ENCODE measurements at regions not wholly inside any gene's neighbourhood (a gene's known extent, or its start where the extent isn't known, plus 50 kb on each side); places are given as distances from the start of the nearest gene placed in this dataset.
"Not testable (repeated sequence)": the region's sequence is repeated elsewhere in the genome, so short reads cannot be mapped to it uniquely, and the experiment has no call there.

DNA sequence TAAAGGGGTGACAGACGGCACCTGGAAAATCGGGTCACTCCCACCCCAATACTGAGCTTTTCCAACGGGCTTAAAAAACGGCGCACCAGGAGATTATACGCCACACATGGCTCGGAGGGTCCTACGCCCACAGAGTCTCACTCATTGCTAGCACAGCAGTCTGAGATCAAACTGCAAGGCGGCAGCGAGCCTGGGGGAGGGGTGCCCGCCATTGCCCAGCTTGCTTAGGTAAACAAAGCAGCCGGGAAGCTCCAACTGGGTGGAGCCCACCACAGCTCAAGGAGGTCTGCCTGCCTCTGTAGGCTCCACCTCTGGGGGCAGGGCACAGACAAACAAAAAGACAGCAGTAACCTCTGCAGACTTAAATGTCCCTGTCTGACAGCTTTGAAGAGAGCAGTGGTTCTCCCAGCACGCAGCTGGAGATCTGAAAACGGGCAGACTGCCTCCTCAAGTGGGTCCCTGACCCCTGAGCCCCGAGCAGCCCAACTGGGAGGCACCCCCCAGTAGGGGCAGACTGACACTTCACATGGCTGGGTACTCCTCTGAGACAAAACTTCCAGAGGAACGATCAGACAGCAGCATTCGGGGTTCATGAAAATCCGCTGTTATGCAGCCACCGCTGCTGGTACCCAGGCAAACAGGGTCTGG, 162.8 kb upstream of the GJE1 start:
- not testable (repeated sequence) for DNase-seq (ENCODE audit: low spot score)

DNA sequence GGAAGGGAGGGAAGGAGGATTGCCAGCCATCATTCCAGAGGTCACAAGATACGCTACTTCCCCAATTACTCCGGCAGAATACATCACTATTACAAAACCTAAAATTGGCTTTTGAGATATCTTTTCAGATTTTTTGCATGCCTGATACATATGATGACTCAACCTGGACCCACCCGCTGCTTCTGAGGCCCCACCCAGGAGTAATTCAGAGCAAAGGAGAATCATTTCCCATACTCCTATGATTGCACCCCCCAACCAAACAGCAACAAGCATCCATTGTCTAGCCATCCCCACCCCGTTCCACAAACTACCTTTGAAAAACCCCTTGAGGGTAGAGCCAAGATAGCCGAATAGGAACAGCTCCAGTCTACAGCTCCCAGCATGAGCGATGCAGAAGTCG, 163.5 kb upstream of the GJE1 start:
- no peak for DNase-seq (ENCODE audit: low spot score)

DNA sequence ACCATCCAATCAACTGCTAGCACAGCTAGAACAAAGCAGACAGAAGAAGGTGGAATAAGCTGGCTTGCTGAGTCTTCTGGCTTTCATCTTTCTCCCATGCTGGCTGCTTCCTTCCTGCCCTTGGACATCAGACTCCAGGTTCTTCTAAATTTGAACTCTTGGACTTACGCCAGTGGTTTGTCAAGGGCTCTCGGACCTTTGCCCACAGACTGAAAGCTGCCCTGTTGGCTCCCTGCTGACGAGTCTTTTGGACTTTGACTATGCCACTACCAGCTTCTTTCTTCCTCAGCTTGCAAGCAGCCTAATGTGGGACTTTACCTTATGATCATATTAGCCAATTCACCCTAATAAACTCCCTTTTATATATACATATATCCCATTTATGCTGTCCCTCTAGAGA, 164.1 kb upstream of the GJE1 start:
- no peak for DNase-seq (ENCODE audit: low spot score)

DNA sequence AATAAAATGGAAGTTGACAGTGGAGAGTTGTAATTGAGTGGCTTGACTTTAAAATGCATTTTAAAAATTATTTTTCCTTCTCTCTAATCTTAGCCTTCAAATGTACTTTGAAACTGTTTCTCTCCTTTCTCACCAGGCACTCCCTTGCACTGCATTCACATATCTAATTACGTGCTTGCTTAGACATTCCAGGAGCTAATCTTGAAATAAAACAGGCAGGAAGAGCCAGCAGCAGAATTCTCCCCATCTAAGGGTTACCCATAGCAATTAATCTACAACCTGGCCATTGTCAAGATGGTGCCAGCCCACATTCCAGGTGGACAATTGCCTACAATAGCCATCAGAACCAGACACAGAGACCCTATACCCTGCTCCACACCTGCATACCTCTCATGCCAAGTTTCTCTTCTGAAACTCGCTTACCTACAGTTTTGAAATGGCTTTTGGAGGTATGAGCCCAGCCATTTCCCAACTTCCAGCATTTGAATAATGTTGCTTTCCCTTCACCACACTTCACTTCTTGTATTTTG, 167.6 kb upstream of the GJE1 start:
- DNase-seq (ENCODE audit: low spot score) = no peak

DNA sequence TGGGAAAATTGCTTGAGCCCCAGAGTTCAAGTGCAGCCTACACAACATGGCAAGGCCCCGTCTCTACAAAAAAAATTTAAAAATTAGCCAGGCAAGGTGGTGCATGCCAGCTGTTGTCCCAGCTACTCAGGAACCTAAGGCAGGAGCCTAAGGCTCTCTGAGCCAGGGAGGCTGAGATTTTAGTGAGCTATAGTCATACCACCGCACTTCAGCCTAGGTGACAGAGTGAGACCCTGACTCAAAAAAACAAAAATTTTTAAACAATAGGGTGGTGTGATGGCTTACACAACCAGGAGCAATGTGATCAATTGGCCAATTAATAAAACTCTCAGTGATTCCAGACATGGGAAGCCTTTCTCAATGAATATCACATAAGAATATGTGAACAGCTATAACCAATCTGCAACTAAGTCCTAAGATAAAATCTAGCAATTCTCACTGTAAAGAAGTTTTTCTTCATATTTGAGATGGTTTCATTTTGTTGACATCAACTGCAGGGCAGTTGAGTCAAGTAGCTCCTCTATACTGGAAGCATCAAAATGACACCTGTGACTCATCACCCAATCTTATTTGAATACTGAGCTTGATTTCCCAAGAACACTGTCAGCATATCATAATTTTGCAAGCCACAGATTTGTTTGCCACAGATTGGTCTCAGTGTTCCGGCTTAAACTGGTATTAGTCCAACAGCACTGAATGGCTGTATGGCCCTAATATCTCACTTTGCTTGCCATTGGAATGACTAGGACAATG, 169.0 kb upstream of the GJE1 start:
- DNase-seq (ENCODE audit: low spot score) = peak; percentile 30

DNA sequence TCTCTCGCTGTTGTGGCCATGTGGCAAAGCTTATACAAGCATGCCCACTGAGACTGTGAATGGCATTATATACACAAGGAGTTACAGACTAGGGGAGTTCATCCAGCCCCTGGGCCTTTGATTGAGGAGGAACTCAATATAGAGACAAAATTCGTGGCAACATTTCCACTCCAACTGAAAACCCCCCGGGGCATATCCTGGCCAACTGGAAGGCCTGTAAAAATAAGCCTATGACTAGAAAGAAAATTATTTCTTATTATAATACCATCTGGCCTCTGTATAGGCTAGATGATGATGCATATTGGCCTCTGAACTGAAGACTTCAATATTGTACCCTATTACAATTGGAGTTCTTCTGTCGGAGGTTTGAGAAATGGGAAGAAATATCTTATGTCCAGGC, 175.5 kb upstream of the GJE1 start:
- no peak for DNase-seq (ENCODE audit: low spot score)

DNA sequence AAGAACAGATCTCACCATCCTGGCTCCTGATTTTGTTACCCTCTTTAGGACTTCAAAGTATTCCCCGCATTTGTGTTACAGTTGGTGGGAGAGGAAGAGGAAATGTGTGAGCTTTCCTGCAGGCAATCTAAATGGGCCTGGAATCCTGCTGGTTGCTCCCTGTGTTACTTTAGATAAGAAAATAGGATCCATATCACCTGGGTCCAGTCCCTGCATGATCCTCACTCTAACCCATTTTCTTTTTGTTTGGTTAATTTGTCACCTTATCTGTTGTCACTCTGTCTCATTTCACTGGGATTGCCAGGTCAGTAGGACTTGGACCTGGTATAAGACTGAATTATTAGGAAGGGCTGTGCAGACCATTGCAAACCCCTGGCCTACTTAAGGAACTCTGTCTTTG, 175.9 kb upstream of the GJE1 start:
- no peak for DNase-seq (ENCODE audit: low spot score)

DNA sequence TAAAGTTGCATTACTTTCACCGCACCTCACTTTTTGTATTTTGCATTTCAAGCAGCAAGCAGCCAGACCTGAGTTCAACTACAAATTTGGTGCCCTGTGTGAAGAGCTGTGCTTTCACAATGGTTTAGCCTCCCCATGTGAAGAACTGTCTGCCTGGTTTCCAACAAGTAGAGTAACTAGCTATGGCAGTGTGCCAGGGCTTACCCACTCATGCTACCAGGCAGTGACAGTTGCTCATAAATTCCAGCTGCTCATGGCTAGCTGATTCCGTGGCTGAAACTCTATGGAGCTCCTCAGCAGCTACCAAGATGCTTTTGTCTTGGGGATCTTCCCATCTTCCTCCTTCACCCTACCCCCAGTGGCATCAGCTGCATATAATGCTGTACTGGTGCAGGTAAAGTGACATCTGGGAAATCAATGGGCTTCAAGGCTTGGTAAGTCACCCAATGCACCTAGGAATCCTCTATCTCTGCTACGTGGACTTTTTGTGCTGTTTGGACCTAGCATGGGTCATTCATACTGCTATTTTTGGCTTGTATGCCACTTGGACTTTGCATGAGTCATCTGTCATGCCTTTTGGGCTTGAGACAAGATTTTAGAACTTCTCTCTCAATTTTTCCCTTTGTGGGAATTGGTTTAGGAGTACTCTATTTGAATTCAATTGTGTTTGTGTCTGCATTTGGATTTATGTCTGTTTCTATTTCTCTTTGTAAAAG, 176.5 kb upstream of the GJE1 start:
- DNase-seq (ENCODE audit: low spot score) = no peak

DNA sequence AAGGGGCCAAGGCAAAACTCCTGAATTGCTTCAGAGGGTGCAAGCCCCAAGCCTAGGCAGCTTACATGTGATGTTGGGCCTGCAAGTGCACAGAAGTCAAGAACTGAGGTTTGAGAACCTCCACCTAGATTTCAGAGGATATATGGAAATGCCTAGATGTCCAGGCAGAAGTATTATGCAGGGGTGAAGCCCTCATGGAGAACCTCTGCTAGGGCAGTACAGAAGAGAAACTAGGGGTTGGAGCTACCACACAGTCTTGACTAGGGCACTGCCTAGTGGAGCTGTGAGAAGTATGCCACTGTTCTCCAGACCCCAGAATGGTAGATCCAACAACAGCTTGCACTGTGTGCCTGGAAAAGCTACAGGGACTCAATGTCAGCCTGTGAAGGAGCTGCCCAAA, 179.7 kb upstream of the GJE1 start:
- DNase-seq (ENCODE audit: low spot score) = no peak

DNA sequence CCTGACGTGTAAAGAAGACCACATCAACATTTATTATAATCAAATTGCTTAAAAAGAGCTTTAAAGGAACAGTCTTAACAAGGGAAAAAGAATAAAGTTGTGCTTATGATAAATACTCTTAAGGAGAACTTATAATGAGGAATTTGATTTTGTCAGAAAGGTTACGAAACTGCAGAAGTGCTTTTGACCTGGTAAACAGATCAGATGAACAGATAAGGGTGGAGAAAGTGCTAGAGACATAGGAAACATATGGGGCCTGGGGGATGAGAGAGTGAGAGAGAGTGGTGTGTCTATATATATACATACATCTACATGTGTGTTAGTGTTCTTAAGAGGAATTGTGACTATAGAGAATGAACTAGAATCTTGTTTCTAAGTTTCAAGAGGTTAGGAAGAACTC, 186.2 kb upstream of the GJE1 start:
- no peak for DNase-seq (ENCODE audit: low spot score)

DNA sequence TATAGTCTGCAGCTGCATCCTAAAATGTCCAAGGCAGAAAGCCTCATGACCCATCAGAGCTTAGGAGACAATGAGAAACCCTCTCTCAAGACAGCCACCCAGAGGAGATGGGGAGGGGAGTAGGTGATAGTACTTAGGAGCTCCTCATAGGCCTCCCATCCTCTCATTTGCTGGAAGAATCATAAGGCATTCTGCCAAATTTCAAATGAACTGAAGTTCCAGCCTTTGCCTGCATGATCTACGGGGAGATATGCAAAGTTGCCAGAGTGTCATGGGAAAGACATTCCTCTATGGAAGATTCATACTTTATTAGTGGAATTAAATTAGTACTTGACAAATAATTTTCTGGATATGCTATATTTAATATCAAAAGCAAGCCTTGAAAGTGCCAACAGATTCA, 194.1 kb upstream of the GJE1 start:
- no peak for DNase-seq (ENCODE audit: low spot score)

DNA sequence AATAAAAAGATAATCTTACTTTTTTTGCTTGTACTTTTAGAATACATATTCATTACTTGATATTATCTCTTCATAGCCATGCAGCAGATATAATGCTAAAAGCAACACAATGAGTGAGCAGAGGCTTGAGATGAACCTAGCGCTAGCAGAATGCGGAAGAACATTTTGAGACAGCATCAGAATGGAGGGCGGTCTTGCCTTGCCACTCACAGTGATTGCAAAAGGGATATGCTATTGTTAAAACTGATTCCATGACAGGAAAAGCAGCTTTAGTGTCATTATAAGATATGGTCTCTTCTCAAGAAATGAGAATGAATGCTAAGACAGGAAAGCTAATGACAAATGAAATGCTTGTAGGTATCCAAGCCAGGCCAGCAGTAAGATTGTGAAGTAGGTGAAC, 200.0 kb upstream of the GJE1 start:
- no peak for DNase-seq (ENCODE audit: low spot score)

DNA sequence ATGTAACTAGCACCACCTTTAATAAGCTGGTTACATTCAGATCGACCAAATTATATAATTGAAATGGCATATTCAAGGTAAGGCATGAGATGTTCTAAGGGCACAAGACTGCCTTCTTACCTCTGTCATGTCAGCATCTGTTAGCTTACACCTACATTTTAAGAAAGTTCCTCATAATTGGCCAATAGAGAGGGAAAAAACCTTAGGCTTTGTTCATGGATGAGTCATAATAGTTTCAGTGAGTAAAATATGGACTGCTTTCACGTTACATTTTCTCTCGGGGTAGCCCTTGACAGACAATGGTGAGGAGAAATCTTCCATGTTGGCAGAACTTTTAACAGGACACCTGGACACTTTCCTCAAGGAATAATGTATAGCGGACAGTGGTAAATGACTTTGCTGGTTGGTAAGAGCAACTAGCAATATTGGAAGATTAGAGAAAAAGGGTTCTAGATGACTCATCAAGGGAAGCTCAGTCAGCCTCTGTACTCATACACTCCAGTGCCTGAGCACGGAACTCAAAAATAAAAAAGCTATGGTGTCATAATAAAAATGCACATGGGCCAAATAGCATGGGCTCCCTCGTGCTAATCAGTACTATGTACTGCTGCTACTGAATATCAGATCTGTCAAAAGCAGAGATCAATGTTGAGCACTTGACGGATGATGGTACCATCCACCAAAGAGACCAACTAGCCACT, 206.4 kb upstream of the GJE1 start:
- peak; percentile 2 for DNase-seq (ENCODE audit: low spot score)

DNA sequence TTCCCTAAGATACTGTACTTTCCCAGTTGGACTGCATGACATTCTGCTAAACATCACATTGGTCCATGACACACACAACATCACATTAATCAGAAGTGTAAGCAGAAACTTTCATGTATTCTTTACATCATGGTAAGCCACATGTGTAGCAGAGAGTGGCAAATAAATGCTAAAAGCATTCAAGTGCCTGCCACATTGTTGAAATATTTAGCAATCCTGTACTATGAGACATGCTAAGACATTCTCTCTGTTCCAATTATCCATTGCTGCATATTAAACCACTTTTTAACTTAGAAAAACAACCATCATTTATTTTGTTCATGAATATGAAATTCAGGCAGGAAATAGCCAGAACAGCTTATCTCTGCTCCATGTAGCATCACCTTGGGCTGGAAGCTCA, 207.7 kb upstream of the GJE1 start:
- no peak for DNase-seq (ENCODE audit: low spot score)

DNA sequence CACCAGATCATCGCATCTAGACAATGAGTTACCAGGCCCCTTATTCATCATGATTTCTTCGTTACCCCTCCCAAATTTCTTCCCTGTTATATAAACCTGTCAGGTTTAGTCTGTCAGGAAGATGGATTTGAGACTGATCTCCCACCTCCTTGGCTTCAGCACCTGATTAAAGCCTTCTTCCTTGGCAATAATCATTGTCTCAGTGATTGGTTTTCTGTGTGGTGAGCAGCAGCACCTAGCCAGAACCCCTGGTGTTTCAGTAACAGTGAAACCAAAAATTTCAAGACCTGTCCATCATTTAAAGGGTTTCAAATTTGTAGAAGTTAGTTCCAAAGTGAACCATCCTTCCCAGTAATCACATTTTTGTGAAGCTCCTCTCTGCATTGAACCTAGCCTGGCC, 209.8 kb upstream of the GJE1 start:
- DNase-seq (ENCODE audit: low spot score) = no peak

DNA sequence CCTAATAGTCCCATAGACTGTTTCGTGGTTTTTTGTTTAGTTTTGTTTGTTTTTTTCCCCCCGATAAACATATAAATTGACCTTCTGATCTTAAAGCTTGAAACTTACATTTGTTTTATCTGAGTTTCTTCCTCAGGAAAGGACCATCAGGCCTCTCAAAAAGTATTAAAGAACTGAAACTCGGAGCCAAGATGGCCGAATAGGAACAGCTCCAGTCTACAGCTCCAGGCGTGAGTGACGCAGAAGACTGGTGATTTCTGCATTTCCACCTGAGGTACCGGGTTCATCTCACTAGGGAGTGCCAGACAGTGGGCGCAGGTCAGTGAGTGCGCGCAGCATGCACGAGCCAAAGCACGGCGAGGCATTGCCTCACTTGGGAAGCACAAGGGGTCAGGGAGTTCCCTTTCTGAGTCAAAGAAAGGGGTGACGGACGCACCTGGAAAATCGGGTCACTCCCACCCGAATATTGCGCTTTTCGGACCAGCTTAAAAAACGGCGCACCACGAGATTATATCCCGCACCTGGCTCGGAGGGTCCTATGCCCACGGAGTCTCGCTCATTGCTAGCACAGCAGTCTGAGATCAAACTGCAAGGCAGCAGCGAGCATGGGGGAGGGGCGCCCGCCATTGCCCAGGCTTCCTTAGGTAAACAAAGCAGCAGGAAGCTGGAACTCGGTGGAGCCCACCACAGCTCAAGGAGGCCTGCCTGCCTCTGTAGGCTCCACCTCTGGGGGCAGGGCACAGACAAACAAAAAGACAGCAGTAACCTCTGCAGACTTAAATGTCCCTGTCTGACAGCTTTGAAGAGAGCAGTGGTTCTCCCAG, 215.8 kb upstream of the GJE1 start:
- DNase-seq (ENCODE audit: low spot score) = not testable (repeated sequence)

DNA sequence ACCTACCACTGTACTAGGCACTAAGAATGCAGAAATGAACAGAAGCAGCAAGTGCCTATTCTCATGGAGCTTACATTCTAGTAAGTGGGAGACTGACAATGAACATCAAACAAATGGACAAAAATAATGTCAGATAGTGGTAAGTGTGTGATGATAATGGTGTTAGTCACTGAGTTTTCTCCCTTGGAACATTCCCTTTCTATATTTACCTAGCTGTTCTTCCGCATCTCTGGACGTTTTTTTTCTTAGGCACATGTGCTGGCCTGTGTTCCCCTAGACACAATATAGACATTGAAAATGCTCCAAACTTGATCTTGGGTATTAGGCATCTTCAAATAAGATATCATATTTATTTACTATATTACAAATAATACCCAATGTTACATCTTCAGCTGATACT, 218.1 kb upstream of the GJE1 start:
- DNase-seq (ENCODE audit: low spot score) = no peak

DNA sequence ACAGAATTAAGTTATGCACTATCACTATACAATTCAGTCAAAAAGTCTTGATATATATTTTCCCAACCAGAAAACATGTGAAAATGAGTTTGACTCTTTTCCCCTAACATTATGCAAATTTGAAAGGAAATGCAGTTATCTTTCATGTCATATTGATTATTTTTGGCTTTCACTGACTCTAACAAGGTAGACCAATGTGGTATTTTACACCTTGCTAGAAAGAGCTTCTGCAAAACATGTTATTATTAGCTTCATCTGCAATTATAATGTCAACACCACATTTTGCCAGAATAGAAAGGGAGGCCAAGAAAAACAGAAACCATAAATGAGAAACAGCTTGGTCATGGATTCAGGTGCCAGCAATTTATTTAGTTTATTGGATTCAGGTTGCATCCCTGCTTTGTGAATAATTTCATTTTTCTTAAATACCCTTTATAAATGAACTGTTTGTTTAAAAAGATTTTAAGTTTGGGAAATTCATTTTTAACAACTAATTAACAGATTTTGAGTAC, 226.1 kb upstream of the GJE1 start:
- no peak for DNase-seq (ENCODE audit: low spot score)

DNA sequence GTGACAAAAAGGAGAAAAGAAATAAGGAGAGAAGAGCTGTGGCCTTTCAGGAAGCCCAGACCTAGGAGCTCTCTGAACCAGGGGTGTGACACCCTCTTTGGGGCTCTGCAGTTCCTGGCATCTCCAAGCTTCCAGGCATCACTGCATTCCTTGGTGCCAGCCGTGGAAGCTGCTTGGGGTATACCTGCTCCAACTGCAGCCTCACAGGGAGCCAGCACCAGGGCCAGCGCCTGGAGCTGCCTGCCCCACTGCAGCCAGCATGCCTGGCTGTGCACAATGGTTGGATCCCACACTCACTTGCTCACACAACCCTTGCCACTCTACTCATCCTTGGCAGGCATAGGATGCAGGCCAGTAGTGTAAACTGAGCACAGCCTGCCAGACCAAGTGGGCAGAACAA, 242.1 kb upstream of the GJE1 start:
- no peak for DNase-seq (ENCODE audit: low spot score)

DNA sequence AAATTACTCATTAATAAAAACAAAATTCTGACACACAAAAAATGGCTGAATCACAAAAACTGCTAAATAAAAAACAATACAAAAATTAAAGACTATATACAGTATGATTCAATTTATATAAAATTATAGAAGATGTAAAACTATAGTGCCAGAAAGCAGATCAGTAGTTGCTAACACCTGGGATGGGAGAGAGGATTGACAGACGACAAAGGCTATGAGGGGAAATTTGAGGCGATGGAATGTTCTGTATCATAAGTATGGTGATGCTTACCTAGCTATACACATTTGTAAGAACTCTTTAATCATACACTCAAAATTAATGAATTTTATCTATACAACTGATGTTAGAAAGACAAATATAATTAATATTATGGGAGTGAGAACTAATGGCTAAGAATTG, 247.9 kb upstream of the GJE1 start:
- no peak for DNase-seq (ENCODE audit: low spot score)

DNA sequence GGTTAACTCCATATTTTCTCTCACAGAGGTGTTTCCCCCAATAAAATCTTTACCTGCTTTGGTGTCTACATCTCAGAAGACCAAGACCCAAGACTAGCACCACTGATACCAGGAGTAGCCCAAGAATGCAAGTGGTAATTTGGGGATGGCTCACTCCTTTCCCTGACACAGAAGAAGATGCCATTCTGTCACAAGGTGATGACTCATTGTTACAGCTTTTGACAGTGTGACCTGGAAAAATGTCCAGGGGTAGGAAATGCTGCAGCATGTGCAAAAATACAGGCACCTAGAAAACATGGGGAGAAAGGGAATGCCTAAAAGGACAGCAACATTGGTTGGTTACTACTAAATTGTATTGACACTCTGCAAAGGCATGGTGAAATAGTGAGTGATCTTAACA, 254.0 kb upstream of the GJE1 start:
- DNase-seq (ENCODE audit: low spot score) = no peak
